OCI-LY1 (cell line): ENCODE measurements at regions not wholly inside any gene's neighbourhood (a gene's known extent, or its start where the extent isn't known, plus 50 kb on each side); places are given as distances from the start of the nearest gene placed in this dataset.

Source experiments
- EZH2 ChIP-seq: fragments of 200-600 bp; sonication (generic), shearing (Covaris generic); IDR thresholded peaks from 2 replicates; pipeline ENCODE4 v1.8.0; 2017; ENCODE audit warnings: borderline replicate concordance, mixed run types, mild to moderate bottlenecking, antibody characterized with exemption, low read length, moderate library complexity, mixed read lengths
- TF ChIP-seq, protein P1 (sequence below): fragments of 200-600 bp; sonication (generic), shearing (Covaris generic); IDR thresholded peaks from 2 replicates; pipeline ENCODE4 v1.5.1; 2017; ENCODE audit warnings: mild to moderate bottlenecking, antibody characterized with exemption, low read length, moderate library complexity, mixed read lengths

DNA sequence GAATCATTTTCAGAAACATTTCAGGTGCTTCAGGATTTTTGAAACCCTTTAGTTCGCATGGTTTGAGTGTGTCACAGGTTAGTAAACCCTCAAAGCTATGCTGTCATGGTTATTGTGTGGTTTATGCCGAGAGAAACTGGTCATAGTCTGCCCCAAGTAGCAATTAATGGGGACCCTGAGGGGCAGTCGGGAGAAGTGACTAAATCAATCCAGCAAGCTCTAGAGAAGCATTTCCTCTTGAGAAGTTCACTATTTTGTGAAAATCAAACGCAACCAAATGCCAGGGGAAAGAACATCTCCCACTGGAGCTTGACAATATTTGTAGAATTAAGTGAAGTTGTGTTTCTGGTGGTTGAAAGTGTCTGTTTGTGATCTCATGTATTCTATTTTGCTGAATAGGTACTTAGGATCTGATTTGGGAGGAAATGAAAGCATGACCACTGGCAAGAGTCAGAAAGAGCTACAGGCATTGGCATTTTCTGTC is 63.0 kb upstream of the BACH1 start:
- TF ChIP-seq, protein P1, sequence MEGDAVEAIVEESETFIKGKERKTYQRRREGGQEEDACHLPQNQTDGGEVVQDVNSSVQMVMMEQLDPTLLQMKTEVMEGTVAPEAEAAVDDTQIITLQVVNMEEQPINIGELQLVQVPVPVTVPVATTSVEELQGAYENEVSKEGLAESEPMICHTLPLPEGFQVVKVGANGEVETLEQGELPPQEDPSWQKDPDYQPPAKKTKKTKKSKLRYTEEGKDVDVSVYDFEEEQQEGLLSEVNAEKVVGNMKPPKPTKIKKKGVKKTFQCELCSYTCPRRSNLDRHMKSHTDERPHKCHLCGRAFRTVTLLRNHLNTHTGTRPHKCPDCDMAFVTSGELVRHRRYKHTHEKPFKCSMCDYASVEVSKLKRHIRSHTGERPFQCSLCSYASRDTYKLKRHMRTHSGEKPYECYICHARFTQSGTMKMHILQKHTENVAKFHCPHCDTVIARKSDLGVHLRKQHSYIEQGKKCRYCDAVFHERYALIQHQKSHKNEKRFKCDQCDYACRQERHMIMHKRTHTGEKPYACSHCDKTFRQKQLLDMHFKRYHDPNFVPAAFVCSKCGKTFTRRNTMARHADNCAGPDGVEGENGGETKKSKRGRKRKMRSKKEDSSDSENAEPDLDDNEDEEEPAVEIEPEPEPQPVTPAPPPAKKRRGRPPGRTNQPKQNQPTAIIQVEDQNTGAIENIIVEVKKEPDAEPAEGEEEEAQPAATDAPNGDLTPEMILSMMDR: no peak
- TF ChIP-seq EZH2: no peak
